ENCODE measurements at regions not wholly inside any gene's neighbourhood (a gene's known extent, or its start where the extent isn't known, plus 50 kb on each side); places are given as distances from the start of the nearest gene placed in this dataset.

GRCh38 chr12:103075848-103076247 lies 118.4 kb downstream of the ASCL1 start:
- Histone ChIP-seq H2BK120ac (replicated peaks; ENCODE audit: low read depth, low read length) (no peak overlapping the region), H3K79me2 (ENCODE audit: control insufficient read depth in 1 of 2, insufficient read depth in 2 of 2, low read length in 2 of 2) (no peaks in the 10 kb centered on the region), H3K36me3 (ENCODE audit: control insufficient read depth in 2 of 4, insufficient read depth in 4 of 4, low read length in 3 of 4) (no peaks in the 10 kb centered on the region), H2BK5ac (ENCODE audit: low read depth, low read length) (no peak overlapping the region), H3K56ac (replicated peaks; ENCODE audit: insufficient read length, low read depth, low read length) (no peak overlapping the region), H3K4me2 (ENCODE audit: insufficient read depth in 1 of 2, low read depth in 2 of 2, low read length in 2 of 2) (no peak overlapping the region), H3K23ac (ENCODE audit: insufficient read length) (no peak overlapping the region), H2BK15ac (ENCODE audit: low read length) (no peak overlapping the region), H3K27me3 (replicated peaks in 1 of 4; ENCODE audit: control insufficient read depth in 3 of 4, extremely low read depth in 1 of 4, insufficient read depth in 3 of 4, low read length in 3 of 4) (no peaks in the 10 kb centered on the region), H4K5ac (ENCODE audit: insufficient read length, low read depth, low read length) (no peak overlapping the region), H4K20me1 (replicated peaks in 1 of 2; ENCODE audit: control insufficient read depth in 1 of 2, insufficient read depth in 2 of 2, low read length in 2 of 2) (no peaks in the 10 kb centered on the region), H3K4me3 (ENCODE audit: extremely low read depth in 1 of 4, insufficient read depth in 2 of 4, low read depth in 3 of 4, low read length in 4 of 4) (no peak overlapping the region), H3K23me2 (ENCODE audit: low read depth, low read length) (no peaks in the 10 kb centered on the region), H3K14ac (ENCODE audit: insufficient read length) (no peak overlapping the region), H3K4me1 (replicated peaks in 1 of 4; ENCODE audit: control insufficient read depth in 3 of 4, insufficient read depth in 4 of 4, low read length in 3 of 4) (no peaks in the 10 kb centered on the region), H4K91ac (replicated peaks; ENCODE audit: insufficient read length, low read length) (no peak overlapping the region), H2BK12ac (ENCODE audit: low read depth, low read length) (no peak overlapping the region), H3K79me1 (ENCODE audit: low read depth, low read length) (no peaks in the 10 kb centered on the region), H3K27ac (ENCODE audit: low read depth, low read length) (no peak overlapping the region), H2BK20ac (ENCODE audit: low read length) (no peak overlapping the region), H3K9ac (replicated peaks in 1 of 4; ENCODE audit: extremely low read depth in 1 of 4, low read depth in 3 of 4, low read length in 3 of 4) (no peak overlapping the region), H3K18ac (ENCODE audit: extremely low read depth, low read length) (no peak overlapping the region), H4K8ac (ENCODE audit: extremely low read depth, insufficient read depth, low read length) (no peak overlapping the region), H3K9me3 (ENCODE audit: insufficient read depth in 2 of 2, low read depth in 1 of 2, low read length in 1 of 2) (no peaks in the 10 kb centered on the region), H2AK5ac (ENCODE audit: low read depth, low read length) (no peak overlapping the region), H2AFZ (ENCODE audit: low read length) (no peak overlapping the region), H3K4ac (replicated peaks; ENCODE audit: insufficient read length, low read depth, low read length) (no peak overlapping the region)
- DNase-seq (ENCODE audit: low read depth in 1 of 2, low spot score in 2 of 2) (no peak), FAIRE-seq (no peak)
- WGBS, 2 experiments (ENCODE audit: extremely low coverage in 1 of 2, insufficient coverage in 1 of 2, insufficient read length in 1 of 2, insufficient replicate concordance in 2 of 2, low coverage in 1 of 2, low lambda C conversion rate in 2 of 2, missing lambda C conversion rate in 1 of 2), result 92% methylated on average over 2 of the region's 2 CpGs; no CpG with 5 or more reads in 1 of the 2 experiments
- ChIA-PET POLR2A (ENCODE audit: partially characterized antibody) (no interaction called here), CTCF (ENCODE audit: partially characterized antibody) (no interaction called here)
- TF ChIP-seq SP1 (IDR thresholded peaks at IDR 0.05; ENCODE audit: low read depth, low read length) (no peak), ZNF274 (IDR thresholded peaks at IDR 0.05; ENCODE audit: borderline replicate concordance, extremely low read depth, low read length) (no peak), CEBPB (IDR thresholded peaks at IDR 0.05; ENCODE audit: low read depth, low read length) (no peak), RAD21 (IDR thresholded peaks at IDR 0.05 in 1 of 2, conservative IDR thresholded peaks at IDR 0.05 in 1 of 2; ENCODE audit: low read depth in 2 of 2, low read length in 2 of 2) (no peak), CREB1 (IDR thresholded peaks at IDR 0.05) (no peak), POLR2A (IDR thresholded peaks at IDR 0.05; ENCODE audit: control extremely low read depth in 1 of 2, low read depth in 2 of 2, low read length in 2 of 2) (no peak), YY1 (IDR thresholded peaks at IDR 0.05; ENCODE audit: low read depth, low read length) (no peak), CHD2 (IDR thresholded peaks at IDR 0.05; ENCODE audit: low read length) (no peak), NRF1 (IDR thresholded peaks at IDR 0.05; ENCODE audit: low read depth, low read length) (no peak), CTBP2 (IDR thresholded peaks at IDR 0.05; ENCODE audit: borderline replicate concordance, insufficient read depth, insufficient read length, low read length) (no peak), SIN3A (conservative IDR thresholded peaks at IDR 0.05 in 1 of 2, IDR thresholded peaks at IDR 0.05 in 1 of 2; ENCODE audit: low read depth in 1 of 2, low read length in 2 of 2) (no peak), ASH2L (IDR thresholded peaks at IDR 0.05; ENCODE audit: low read length) (no peak), BACH1 (IDR thresholded peaks at IDR 0.05; ENCODE audit: low read length) (no peak), CTCF (IDR thresholded peaks at IDR 0.05; ENCODE audit: control extremely low read depth in 1 of 3, insufficient read depth in 1 of 3, low read depth in 1 of 3, low read length in 3 of 3) (no peak)
